ENCODE measurements at regions not wholly inside any gene's neighbourhood (a gene's known extent, or its start where the extent isn't known, plus 50 kb on each side); places are given as distances from the start of the nearest gene placed in this dataset.

DNA sequence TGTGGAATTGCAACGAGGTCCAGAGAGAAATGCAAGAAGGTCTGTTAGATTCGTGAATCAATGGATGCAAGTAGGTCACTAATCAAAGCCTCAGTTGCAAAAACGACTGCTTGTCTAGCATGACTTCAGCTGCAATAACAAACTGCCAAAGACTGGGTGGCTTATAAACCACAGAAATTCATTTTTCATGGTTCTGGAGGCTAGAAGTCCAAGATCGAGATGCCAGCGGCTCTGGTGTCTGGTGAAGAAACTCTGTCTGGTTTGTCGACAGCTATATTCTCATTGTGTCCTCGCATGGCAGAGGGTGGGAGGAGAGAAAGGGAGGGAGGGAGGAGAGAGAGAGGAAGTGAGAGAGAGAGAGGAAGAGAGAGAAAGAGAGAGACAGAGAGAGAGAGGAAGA, 114.7 kb downstream of the MXRA5 start:
- TF ChIP-seq, protein P1, sequence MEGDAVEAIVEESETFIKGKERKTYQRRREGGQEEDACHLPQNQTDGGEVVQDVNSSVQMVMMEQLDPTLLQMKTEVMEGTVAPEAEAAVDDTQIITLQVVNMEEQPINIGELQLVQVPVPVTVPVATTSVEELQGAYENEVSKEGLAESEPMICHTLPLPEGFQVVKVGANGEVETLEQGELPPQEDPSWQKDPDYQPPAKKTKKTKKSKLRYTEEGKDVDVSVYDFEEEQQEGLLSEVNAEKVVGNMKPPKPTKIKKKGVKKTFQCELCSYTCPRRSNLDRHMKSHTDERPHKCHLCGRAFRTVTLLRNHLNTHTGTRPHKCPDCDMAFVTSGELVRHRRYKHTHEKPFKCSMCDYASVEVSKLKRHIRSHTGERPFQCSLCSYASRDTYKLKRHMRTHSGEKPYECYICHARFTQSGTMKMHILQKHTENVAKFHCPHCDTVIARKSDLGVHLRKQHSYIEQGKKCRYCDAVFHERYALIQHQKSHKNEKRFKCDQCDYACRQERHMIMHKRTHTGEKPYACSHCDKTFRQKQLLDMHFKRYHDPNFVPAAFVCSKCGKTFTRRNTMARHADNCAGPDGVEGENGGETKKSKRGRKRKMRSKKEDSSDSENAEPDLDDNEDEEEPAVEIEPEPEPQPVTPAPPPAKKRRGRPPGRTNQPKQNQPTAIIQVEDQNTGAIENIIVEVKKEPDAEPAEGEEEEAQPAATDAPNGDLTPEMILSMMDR (IDR thresholded peaks at IDR 0.05; ENCODE audit: insufficient read depth, missing control alignments), result no peak
- FAIRE-seq (no peak), DNase-seq (ENCODE audit: insufficient read length, low spot score) (no peak)

DNA sequence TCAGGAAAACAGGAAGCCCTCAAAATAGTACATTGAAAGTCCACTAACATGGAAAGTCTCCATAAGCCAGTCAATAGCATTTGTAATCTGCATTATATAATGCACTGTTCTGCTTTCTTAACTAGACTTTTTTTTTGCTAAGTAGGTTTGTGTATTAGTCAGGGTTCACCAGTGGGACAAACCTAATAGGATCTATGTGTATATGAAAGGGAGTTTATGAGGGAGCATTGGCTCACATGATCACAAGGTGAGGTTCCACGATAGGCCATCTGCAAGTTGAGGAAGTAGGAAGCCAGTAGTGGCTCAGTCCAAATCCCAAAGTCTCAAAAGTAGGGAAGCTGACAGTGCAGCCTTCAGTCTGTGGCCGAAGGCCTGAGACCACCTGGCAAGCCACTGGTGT, 116.0 kb downstream of the MXRA5 start:
- FAIRE-seq, result no peak

DNA sequence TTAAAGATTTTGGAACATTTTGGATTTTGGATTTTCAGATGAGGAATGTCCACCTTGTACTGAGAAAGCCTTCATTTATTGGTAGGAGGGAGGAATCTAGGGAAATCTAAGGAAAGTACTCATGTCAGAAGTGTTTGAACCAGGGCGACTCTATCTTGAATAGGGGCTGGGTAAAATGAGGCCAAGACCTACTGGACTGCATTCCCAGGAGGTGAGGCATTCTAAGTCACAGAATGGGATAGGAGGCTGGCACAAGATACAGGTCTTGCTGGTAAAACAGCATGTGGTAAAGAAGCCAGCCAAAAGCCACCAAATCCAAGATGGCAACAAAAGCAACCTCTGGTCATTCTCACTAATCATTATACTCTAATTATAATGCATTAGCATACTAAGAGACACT, 118.9 kb downstream of the MXRA5 start:
- TF ChIP-seq, protein P1 (IDR thresholded peaks at IDR 0.05; ENCODE audit: insufficient read depth, missing control alignments), result no peak
- FAIRE-seq, result no peak

More for the DNA sequence above, 116.0 kb downstream of the MXRA5 start:
- DNase-seq (ENCODE audit: insufficient read length, low spot score), result no peak
- TF ChIP-seq, protein P1 (IDR thresholded peaks at IDR 0.05; ENCODE audit: insufficient read depth, missing control alignments), result no peak

DNA sequence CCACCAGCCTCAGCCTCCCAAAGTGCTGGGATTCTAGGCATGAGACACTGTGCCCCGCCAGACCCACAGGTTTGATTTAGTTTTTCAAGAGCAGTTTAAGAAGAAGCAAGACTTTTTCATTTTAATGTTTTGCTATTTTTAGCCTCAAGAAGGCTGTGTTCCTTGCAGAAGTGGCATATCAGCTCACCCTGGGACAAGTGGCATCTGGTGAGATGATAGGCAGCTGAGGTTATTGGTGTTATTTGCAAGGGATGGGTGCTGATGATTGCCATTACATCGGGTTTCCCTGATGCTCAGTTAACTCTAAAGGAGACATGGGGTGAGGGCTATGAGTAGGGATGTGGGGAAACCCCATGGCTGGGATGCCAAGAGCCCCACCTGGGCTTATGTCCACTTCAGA, 120.4 kb downstream of the MXRA5 start:
- DNase-seq (ENCODE audit: insufficient read length, low spot score) (no peak), FAIRE-seq (no peak)
- TF ChIP-seq, protein P1 (IDR thresholded peaks at IDR 0.05; ENCODE audit: insufficient read depth, missing control alignments), result no peak

More for the DNA sequence above, 118.9 kb downstream of the MXRA5 start:
- no peak for DNase-seq (ENCODE audit: insufficient read length, low spot score)

DNA sequence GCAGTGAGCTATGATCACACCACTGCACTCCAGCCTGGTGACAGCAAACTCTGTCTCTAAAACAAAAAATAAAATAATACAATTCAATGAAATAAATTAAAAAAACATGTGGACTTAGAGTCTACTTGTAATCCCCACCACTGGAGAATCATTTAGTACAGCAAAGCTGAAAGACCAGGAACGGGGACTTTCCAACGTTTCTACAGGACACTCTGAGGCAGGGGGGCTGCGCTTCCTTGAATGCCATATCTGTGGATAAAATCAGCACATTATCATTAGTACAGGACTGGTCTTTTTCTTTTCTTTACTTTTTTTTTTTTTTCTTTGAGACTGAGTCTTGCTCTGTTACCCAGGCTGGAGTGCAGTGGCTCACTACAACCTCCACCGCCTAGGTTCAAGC, 124.8 kb downstream of the MXRA5 start:
- TF ChIP-seq, protein P1 (IDR thresholded peaks at IDR 0.05; ENCODE audit: insufficient read depth, missing control alignments), result no peak
- no peak for DNase-seq (ENCODE audit: insufficient read length, low spot score)
- FAIRE-seq, result no peak

DNA sequence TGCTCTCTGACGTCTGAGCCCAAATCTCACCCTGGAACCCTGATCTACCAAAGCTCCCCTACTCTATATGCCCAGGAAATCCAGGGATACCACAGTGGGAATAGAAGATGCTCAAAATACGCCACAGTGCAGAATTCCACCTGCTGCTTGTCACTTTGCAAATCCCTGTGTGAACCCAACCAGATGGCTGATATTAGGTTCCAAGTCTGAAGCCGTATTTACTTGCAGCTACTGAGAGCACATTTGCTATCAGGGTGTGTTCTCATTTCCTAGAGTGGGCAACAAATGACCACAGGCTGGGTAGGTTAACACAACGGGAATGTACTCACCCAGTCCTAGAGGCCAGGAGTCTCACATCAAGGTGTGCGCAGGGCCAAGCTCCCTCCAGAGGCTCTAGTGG, 126.8 kb downstream of the MXRA5 start:
- TF ChIP-seq, protein P1 (IDR thresholded peaks at IDR 0.05; ENCODE audit: insufficient read depth, missing control alignments), result no peak
- DNase-seq (ENCODE audit: insufficient read length, low spot score), result no peak
- no peak for FAIRE-seq

DNA sequence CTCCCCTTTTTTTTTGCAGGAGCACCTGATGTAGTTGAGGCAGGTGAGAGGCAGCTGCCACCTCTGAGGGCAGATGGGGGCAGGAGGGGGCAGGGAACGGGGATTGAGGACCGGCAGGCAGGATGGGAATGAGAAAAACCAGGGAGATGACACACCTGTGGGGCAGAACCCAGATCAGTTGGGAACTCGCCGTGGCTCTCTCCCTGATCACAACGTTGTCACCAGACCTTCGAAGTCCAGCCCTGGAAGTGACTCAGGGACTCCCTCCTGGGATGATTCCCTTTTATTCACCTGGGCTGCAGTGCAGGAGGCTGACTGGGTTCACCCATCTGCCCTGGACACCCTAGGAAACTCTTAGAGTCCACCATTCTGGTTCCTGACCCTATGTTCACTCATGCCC, 127.2 kb downstream of the MXRA5 start:
- FAIRE-seq, result no peak
- DNase-seq (ENCODE audit: insufficient read length, low spot score), result no peak

More for the DNA sequence above, 127.2 kb downstream of the MXRA5 start:
- TF ChIP-seq, protein P1 (IDR thresholded peaks at IDR 0.05; ENCODE audit: insufficient read depth, missing control alignments), result no peak
